ENCODE measurements at regions not wholly inside any gene's neighbourhood (a gene's known extent, or its start where the extent isn't known, plus 50 kb on each side); places are given as distances from the start of the nearest gene placed in this dataset.

- TF ChIP-seq CTCF (IDR thresholded peaks at IDR 0.05; ENCODE audit: control extremely low read depth, extremely low read depth, low read depth, missing control alignments) = no peak
- ChIA-PET CTCF (no interaction called here), POLR2A (no interaction called here)
- DNase-seq (ENCODE audit: extremely low spot score) = no peak
Observed at GRCh38 chr6:76490456-76490855, 418.0 kb upstream of the IMPG1 start.

GRCh38 chr6:76481101-76481500 is 408.6 kb upstream of the IMPG1 start:
- TF ChIP-seq CTCF (IDR thresholded peaks at IDR 0.05; ENCODE audit: control extremely low read depth, extremely low read depth, low read depth, missing control alignments) = no peak
- ChIA-PET CTCF (no interaction called here), POLR2A (no interaction called here)
- no peak for DNase-seq (ENCODE audit: extremely low spot score)

GRCh38 chr6:76472858-76473257 is 400.4 kb upstream of the IMPG1 start:
- TF ChIP-seq CTCF (IDR thresholded peaks at IDR 0.05; ENCODE audit: control extremely low read depth, extremely low read depth, low read depth, missing control alignments) = no peak
- ChIA-PET CTCF (interaction anchor here (1.0 kb wide), 1 partner anchor 38 kb away, joined by 3 read pairs; no protein-coding TSS in a partner anchor), POLR2A (no interaction called here)
- no peak for DNase-seq (ENCODE audit: extremely low spot score)

GRCh38 chr6:76466286-76466685 is 393.8 kb upstream of the IMPG1 start:
- POLR2A ChIA-PET = no interaction called here

GRCh38 chr6:76465410-76465809 is 392.9 kb upstream of the IMPG1 start:
- ChIA-PET CTCF (interaction anchor here (1.2 kb wide), 1 partner anchor 8 kb away, joined by 3 read pairs; no protein-coding TSS in a partner anchor), POLR2A (no interaction called here)
- no peak for DNase-seq (ENCODE audit: extremely low spot score)
- no peak for TF ChIP-seq CTCF (IDR thresholded peaks at IDR 0.05; ENCODE audit: control extremely low read depth, extremely low read depth, low read depth, missing control alignments)

More at GRCh38 chr6:76466286-76466685, 393.8 kb upstream of the IMPG1 start:
- no peak for TF ChIP-seq CTCF (IDR thresholded peaks at IDR 0.05; ENCODE audit: control extremely low read depth, extremely low read depth, low read depth, missing control alignments)
- CTCF ChIA-PET = interaction anchor here (1.2 to 1.6 kb wide), 2 partner anchors 9 to 10 kb away, joined by 3 to 6 read pairs; no protein-coding TSS in a partner anchor
- DNase-seq (ENCODE audit: extremely low spot score) = no peak

GRCh38 chr6:76453270-76453669 is 380.8 kb upstream of the IMPG1 start:
- CTCF ChIA-PET = no interaction called here
- no peak for DNase-seq (ENCODE audit: extremely low spot score)
- no peak for TF ChIP-seq CTCF (IDR thresholded peaks at IDR 0.05; ENCODE audit: control extremely low read depth, extremely low read depth, low read depth, missing control alignments)
- POLR2A ChIA-PET = no interaction called here
